Small intestine (tissue), 7 donors: ENCODE measurements at regions not wholly inside any gene's neighbourhood (a gene's known extent, or its start where the extent isn't known, plus 50 kb on each side); places are given as distances from the start of the nearest gene placed in this dataset.
A peak's percentile ranks its signal among the peaks of the same experiment; 100 is the strongest.
"Not testable (repeated sequence)": the region's sequence is repeated elsewhere in the genome, so short reads cannot be mapped to it uniquely, and the experiment has no call there.

Experiments
- DNase-seq, 2 donors: peaks; one replicate each; pipeline versions ENCODE4 v3.0.0 to v3.0.0-alpha.2; 2013
- FAIRE-seq: peaks from 2 replicates; lab custom pipeline; 2012; peaks lifted over from hg19 to GRCh38; lab: Jason Lieb, UNC
- H3K27ac ChIP-seq, 3 donors: one replicate each; pipeline ENCODE4 v1.5.1; 2013; ENCODE audit warnings: low read length in 2 of 3, mild to moderate bottlenecking in 2 of 3, control low read depth in 1 of 3, inconsistent platforms in 1 of 3, low read depth in 1 of 3, moderate library complexity in 1 of 3
- H3K27me3 ChIP-seq, 3 donors: one replicate each; pipeline ENCODE4 v1.6.1; 2013; ENCODE audit warnings: low read length in 3 of 3, inconsistent platforms in 1 of 3; ENCODE audit not compliant: control insufficient read depth in 3 of 3, insufficient read depth in 3 of 3
- H3K36me3 ChIP-seq, 3 donors: one replicate each; pipeline ENCODE4 v1.6.1; 2013; ENCODE audit warnings: low read length in 3 of 3, inconsistent platforms in 1 of 3, low read depth in 1 of 3, mild to moderate bottlenecking in 1 of 3, moderate library complexity in 1 of 3; ENCODE audit not compliant: control insufficient read depth in 3 of 3, insufficient read depth in 2 of 3
- H3K4me1 ChIP-seq, 3 donors: one replicate each; pipeline ENCODE4 v1.6.1; 2013; ENCODE audit warnings: low read length in 2 of 3, inconsistent platforms in 1 of 3, low read depth in 1 of 3, mild to moderate bottlenecking in 1 of 3, moderate library complexity in 1 of 3; ENCODE audit not compliant: control insufficient read depth in 3 of 3, insufficient read depth in 2 of 3
- H3K4me3 ChIP-seq, 3 donors: one replicate each; pipeline ENCODE4 v1.5.1; 2013; ENCODE audit warnings: low read length in 3 of 3, control low read depth in 1 of 3, inconsistent platforms in 1 of 3, low read depth in 1 of 3, mild to moderate bottlenecking in 1 of 3, moderate library complexity in 1 of 3
- H3K9me3 ChIP-seq, 2 donors: one replicate each; pipeline ENCODE4 v1.6.1; 2013; ENCODE audit warnings: low read depth in 1 of 2, low read length in 1 of 2; ENCODE audit not compliant: control insufficient read depth in 2 of 2, insufficient read depth in 1 of 2
- WGBS, 3 donors: extraction: QIAGEN DNeasy Blood & Tissue Kit; methylation state at CpG; one replicate each; pipeline ENCODE4 v1.1.7; 2013; 5-methylcytosine and 5-hydroxymethylcytosine counted together
- donor health status: healthy with polysubstance abuse.
- donor health status: control.
- donor health status: control.
- donor health status: Bipolar disorder and iron deficiency.
- donor health status: healthy.

DNA sequence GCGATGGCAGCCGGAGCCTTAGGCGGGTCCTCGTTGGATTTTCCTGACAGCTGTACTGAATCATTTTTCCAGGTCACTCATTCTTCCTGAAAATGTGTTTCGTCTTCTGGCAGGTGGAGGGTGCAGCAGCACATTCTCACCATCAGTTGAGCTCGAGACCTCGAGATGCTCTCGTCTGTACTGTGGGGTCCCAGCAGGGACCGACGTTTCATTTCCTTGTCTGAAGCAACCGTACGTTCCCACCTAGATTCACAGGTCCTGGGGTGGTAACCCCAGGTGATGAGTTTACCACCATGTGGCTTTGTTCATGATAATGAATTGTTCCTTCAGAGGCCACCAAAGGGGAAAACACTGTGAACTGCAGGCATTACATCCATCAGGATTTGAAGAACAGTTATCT lies 298.5 kb upstream of the FOXK1 start:
- no peaks in the 10 kb centered on the region for H3K4me1 ChIP-seq
- H3K27ac ChIP-seq = no peak overlapping the region
- DNase-seq = no peak
- peaks cover 0 to 3% of the 10 kb centered on the region in 2 donors for H3K9me3 ChIP-seq
- H3K36me3 ChIP-seq = no peaks in the 10 kb centered on the region
- WGBS, 3 donors = 85 to 90% (median 85%) methylated on average over 12 of the region's 12 CpGs
- H3K4me3 ChIP-seq = no peak overlapping the region
- FAIRE-seq = no peak
- no peaks in the 10 kb centered on the region for H3K27me3 ChIP-seq

DNA sequence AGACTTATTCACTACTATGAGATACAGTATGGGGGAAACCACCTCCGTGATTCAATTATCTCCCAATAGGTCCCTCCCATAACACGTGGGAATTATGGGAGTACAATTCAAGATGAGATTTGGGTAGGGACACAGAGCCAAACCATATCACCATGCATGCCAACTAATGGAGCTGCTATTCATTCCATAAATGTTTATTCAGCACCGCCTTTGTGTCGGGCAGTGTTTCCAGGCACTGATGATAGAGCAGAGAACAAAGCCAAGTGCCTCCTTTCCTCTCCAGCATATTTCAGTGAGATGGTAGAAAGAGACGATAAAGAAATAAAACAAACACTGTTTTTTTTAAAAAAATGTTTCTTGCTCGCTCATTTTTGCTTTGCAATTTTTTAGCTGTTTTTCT lies 295.9 kb upstream of the FOXK1 start:
- Histone ChIP-seq H3K4me3 (no peak overlapping the region), H3K9me3 (peaks cover 0 to 3% of the 10 kb centered on the region in 2 donors), H3K27ac (no peak overlapping the region), H3K36me3 (no peaks in the 10 kb centered on the region), H3K27me3 (no peaks in the 10 kb centered on the region), H3K4me1 (no peaks in the 10 kb centered on the region)
- FAIRE-seq (no peak), DNase-seq (no peak)
- 57 to 65% (median 62%) methylated on average over 6 of the region's 6 CpGs for WGBS, 3 donors

DNA sequence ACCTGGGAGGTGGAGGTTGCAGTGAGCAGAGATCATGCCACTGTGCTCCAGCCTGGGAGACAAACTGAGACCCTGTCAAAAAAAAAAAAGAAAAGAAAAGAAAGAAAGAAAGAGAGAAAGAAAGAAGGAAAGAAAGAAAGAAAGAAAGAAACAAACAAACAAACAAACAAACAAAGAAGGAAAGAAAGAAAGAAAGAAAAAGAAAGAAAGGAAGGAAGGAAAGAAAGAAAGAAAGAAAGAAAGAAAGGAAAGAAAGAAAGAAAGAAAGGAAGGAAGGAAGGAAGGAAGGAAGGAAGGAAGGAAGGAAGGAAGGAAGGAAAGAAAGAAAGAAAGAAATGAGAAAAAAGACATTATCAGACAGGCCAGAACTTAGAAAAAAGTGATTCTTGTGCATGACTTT lies 291.0 kb upstream of the FOXK1 start:
- not testable (repeated sequence) for FAIRE-seq

DNA sequence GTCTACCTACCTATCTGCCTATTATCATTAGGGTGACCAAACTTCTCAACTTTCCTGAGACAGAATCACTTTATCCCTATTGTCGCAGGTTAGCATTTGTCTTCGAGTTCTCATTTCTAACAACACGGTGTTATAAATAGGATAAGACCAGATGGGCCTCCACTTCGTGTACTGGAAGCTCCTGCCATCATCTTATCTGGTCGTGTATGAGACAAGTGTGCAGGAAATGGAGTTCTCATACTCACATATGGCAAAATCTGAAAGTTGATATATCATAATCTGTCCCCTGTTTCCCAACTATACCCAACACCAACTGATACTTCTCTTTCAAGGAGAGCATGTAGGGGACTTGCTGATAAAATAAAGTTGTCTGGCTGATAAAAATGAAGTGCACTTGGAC lies 287.4 kb upstream of the FOXK1 start:
- no peaks in the 10 kb centered on the region for H3K27me3 ChIP-seq
- no peak for FAIRE-seq
- no peak for DNase-seq
- no peaks in the 10 kb centered on the region for H3K36me3 ChIP-seq
- no peak overlapping the region for H3K27ac ChIP-seq
- no peak overlapping the region for H3K4me3 ChIP-seq
- H3K9me3 ChIP-seq = peaks cover 0 to 9% of the 10 kb centered on the region in 2 donors
- H3K4me1 ChIP-seq = no peaks in the 10 kb centered on the region
- WGBS, 3 donors = 72 to 76% (median 75%) methylated on average over 5 of the region's 5 CpGs

More for the DNA sequence above, 291.0 kb upstream of the FOXK1 start:
- not testable (repeated sequence) for H3K36me3 ChIP-seq, H3K9me3 ChIP-seq, H3K27ac ChIP-seq, H3K4me3 ChIP-seq, DNase-seq, H3K4me1 ChIP-seq, H3K27me3 ChIP-seq

DNA sequence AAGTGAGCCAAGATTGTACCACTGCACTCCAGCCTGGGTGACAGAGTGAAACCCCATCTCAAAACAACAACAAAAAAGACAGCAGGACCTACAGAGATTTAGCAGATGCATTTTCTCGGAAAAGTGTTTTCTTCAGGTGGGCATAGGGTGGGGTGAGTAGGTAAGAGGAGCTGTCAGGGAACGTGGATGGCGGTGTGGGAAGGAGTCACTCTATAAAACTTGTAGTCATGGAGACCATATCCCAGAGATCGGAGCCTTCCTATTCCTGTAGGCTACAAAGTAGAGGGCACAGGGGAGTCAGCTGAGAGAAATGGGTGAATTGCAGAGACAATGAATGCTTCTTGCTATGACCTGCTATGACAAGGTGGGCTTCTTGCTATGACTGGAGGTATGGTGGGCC lies 283.0 kb upstream of the FOXK1 start:
- Histone ChIP-seq H3K9me3 (peaks cover 0 to 9% of the 10 kb centered on the region in 2 donors), H3K27me3 (no peaks in the 10 kb centered on the region), H3K27ac (no peak overlapping the region), H3K36me3 (no peaks in the 10 kb centered on the region), H3K4me1 (no peaks in the 10 kb centered on the region), H3K4me3 (no peak overlapping the region)
- 81 to 91% (median 91%) methylated on average over 4 of the region's 4 CpGs for WGBS, 3 donors
- no peak for DNase-seq
- no peak for FAIRE-seq

DNA sequence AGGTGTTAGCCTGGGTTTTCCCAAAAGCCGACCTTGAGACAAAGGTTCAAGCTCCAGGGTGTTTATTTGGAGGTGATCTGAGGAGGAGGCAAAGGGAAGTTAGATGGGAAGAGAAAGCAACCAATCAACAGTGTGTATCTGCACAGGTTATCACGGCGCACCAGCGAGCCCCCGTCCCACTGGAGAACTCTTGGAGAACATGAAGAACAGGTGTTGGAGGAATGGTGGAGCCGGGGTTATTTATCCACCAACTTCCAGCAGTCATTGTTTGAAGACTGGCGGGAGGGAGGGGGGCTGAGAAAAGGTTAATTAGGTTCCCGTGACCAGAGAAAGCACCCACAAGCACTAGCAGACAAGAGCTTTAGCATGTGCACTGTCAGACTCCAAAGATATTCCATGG lies 282.5 kb upstream of the FOXK1 start:
- WGBS, 3 donors = 83 to 89% (median 85%) methylated on average over 8 of the region's 8 CpGs
- FAIRE-seq = no peak
- DNase-seq = no peak
- Histone ChIP-seq H3K4me1 (no peaks in the 10 kb centered on the region), H3K36me3 (no peaks in the 10 kb centered on the region), H3K27me3 (no peaks in the 10 kb centered on the region), H3K9me3 (peaks cover 0 to 9% of the 10 kb centered on the region in 2 donors), H3K4me3 (no peak overlapping the region), H3K27ac (no peak overlapping the region)

DNA sequence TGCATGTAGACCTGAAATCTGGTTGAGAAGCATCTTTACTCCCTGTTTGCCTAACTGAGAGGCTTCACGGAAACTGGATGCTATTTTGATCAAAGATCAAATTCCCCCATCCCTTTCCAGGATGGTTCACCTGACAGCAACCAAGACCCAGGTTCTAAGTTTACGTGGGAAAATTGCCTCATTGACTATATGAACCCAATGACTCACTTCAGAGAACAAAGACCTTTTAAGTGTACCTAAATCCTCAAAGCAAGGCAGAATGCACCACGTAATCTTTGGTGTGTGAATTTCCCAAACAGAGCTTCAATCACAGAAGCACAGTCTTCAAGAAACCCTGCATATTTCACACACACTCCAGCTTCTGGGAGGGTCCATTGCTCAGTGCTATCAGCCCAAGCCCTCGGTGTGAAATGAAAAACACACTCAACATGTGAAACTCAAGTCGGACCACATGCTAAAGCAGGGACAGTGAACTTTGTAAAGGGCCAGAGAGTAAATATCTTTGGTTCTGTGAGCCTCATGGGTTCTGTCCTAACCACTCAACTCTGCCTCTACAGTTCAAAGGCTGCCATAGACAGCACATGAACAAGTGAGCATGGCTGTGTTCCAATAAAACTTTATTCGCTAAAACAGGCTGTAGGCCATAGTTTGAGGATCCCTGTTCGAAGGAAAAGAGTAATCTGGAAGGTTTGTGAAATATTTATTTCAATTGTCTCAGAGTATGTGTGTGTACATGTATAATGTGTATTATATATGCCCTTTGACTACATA lies 275.6 kb upstream of the FOXK1 start:
- 46 to 71% (median 61%) methylated on average over 7 of the region's 7 CpGs for WGBS, 3 donors
- no peaks in the 10 kb centered on the region for H3K36me3 ChIP-seq
- H3K9me3 ChIP-seq = peaks cover 0 to 14% of the 10 kb centered on the region in 2 donors
- H3K4me3 ChIP-seq = no peak overlapping the region
- peak in 1 of 2 donors; percentile 11 for DNase-seq
- H3K4me1 ChIP-seq = no peaks in the 10 kb centered on the region
- no peaks in the 10 kb centered on the region for H3K27me3 ChIP-seq
- H3K27ac ChIP-seq = no peak overlapping the region
- FAIRE-seq = no peak

DNA sequence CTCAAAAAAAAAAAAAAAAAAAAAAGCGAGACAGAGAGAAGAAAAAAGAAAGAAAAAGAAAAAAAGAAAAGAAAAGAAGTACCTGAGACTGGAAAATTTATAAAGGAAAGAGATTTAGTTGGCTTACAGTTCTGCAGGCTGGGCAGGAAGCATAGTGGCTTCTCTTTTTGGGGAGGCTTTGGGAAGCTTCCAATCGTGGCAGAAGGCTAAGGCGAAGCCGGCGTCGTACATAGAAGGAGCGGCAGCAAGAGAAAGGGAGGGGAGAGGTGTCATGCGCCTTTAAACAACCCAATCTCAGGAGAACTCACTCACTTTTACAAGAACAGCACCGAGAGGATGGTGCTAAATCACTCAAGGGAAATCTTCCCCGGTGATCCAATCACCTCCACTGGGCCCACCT lies 272.1 kb upstream of the FOXK1 start:
- no peak for FAIRE-seq
- Histone ChIP-seq H3K4me3 (no peak overlapping the region), H3K4me1 (no peaks in the 10 kb centered on the region), H3K36me3 (no peaks in the 10 kb centered on the region), H3K27me3 (no peaks in the 10 kb centered on the region), H3K9me3 (peaks cover 0 to 26% of the 10 kb centered on the region in 2 donors), H3K27ac (no peak overlapping the region)
- 82 to 89% (median 87%) methylated on average over 8 to 10 of the region's 10 CpGs for WGBS, 3 donors
- no peak for DNase-seq
